ENCODE measurements at regions not wholly inside any gene's neighbourhood (a gene's known extent, or its start where the extent isn't known, plus 50 kb on each side); places are given as distances from the start of the nearest gene placed in this dataset.
A peak's percentile ranks its signal among the peaks of the same experiment; 100 is the strongest.

DNA sequence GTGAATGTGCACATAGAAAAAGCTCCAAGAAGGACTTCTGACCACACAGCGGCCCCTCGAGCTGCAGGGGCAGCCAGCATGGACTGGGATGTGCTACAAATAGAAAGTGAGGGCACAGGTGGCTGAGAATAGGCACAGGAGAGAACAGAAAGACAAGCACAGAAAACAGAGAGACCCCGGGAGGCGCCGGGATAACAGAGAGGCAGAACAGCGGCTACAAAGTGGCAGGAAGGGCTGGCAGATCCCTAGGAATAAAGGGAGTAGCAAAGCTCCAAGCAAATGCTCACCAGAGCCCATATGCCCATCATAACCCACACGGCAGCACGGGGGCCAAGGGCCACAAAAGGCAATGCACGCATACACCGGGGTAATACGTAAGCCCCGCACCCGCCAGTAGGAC is 201.7 kb upstream of the NSMCE3 start:
- 91% methylated on average over 13 of the region's 13 CpGs for WGBS
- TF ChIP-seq TAF1 (conservative IDR thresholded peaks at IDR 0.05) (no peak), MAX (IDR thresholded peaks at IDR 0.05) (no peak), EGR1 (IDR thresholded peaks at IDR 0.05; ENCODE audit: low read depth in 2 of 2) (no peak), HNF4G (IDR thresholded peaks at IDR 0.05) (no peak), RXRA (IDR thresholded peaks at IDR 0.05) (no peak), JUND (IDR thresholded peaks at IDR 0.05) (no peak), SP1 (IDR thresholded peaks at IDR 0.05) (no peak), ATF3 (IDR thresholded peaks at IDR 0.05) (no peak)
- TF ChIP-seq, protein P1, sequence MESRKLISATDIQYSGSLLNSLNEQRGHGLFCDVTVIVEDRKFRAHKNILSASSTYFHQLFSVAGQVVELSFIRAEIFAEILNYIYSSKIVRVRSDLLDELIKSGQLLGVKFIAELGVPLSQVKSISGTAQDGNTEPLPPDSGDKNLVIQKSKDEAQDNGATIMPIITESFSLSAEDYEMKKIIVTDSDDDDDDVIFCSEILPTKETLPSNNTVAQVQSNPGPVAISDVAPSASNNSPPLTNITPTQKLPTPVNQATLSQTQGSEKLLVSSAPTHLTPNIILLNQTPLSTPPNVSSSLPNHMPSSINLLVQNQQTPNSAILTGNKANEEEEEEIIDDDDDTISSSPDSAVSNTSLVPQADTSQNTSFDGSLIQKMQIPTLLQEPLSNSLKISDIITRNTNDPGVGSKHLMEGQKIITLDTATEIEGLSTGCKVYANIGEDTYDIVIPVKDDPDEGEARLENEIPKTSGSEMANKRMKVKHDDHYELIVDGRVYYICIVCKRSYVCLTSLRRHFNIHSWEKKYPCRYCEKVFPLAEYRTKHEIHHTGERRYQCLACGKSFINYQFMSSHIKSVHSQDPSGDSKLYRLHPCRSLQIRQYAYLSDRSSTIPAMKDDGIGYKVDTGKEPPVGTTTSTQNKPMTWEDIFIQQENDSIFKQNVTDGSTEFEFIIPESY (IDR thresholded peaks at IDR 0.05) = no peak
- Histone ChIP-seq H3K4me1 (ENCODE audit: control insufficient read depth in 4 of 4, insufficient read depth in 4 of 4, low read length in 3 of 4) (peaks cover 2 to 9% (median 2%) of the 10 kb centered on the region in 4 donors), H3K36me3 (ENCODE audit: control insufficient read depth in 4 of 4, insufficient read depth in 3 of 4, low read depth in 1 of 4, low read length in 3 of 4) (no peaks in the 10 kb centered on the region), H3K4me3 (ENCODE audit: low read depth in 1 of 3, low read length in 3 of 3) (no peak overlapping the region), H3K9me3 (ENCODE audit: control insufficient read depth in 4 of 4, low read length in 3 of 4) (no peaks in the 10 kb centered on the region), H3K9ac (ENCODE audit: low read depth in 1 of 2, low read length in 2 of 2) (no peak overlapping the region), H3K27ac (ENCODE audit: low read depth in 1 of 2, low read length in 2 of 2) (no peak overlapping the region), H3K27me3 (ENCODE audit: control insufficient read depth in 4 of 4, insufficient read depth in 4 of 4, low read length in 3 of 4) (no peaks in the 10 kb centered on the region)
- DNase-seq (ENCODE audit: low spot score) = no peak

- DNase-seq (ENCODE audit: low spot score) = no peak
- H3K4me1 ChIP-seq (ENCODE audit: control insufficient read depth in 4 of 4, insufficient read depth in 4 of 4, low read length in 3 of 4) = peaks cover 2 to 9% (median 2%) of the 10 kb centered on the region in 4 donors
- no peaks in the 10 kb centered on the region for H3K36me3 ChIP-seq (ENCODE audit: control insufficient read depth in 4 of 4, insufficient read depth in 3 of 4, low read depth in 1 of 4, low read length in 3 of 4)
- no peak overlapping the region for H3K9ac ChIP-seq (ENCODE audit: low read depth in 1 of 2, low read length in 2 of 2)
- TF ChIP-seq MAX (IDR thresholded peaks at IDR 0.05) (no peak), FOXA2 (IDR thresholded peaks at IDR 0.05) (peak; percentile 16)
- H3K9me3 ChIP-seq (ENCODE audit: control insufficient read depth in 4 of 4, low read length in 3 of 4) = no peaks in the 10 kb centered on the region
- H3K27ac ChIP-seq (ENCODE audit: low read depth in 1 of 2, low read length in 2 of 2) = no peak overlapping the region
- H3K27me3 ChIP-seq (ENCODE audit: control insufficient read depth in 4 of 4, insufficient read depth in 4 of 4, low read length in 3 of 4) = no peaks in the 10 kb centered on the region
- WGBS = 24% methylated on average over 3 of the region's 3 CpGs
- H3K4me3 ChIP-seq (ENCODE audit: low read depth in 1 of 3, low read length in 3 of 3) = no peak overlapping the region
Measured at GRCh38 chr15:29470794-29471193, 201.2 kb upstream of the NSMCE3 start.

- Histone ChIP-seq H3K4me1 (ENCODE audit: control insufficient read depth in 4 of 4, insufficient read depth in 4 of 4, low read length in 3 of 4) (peaks cover 2 to 9% (median 2%) of the 10 kb centered on the region in 4 donors), H3K9me3 (ENCODE audit: control insufficient read depth in 4 of 4, low read length in 3 of 4) (no peaks in the 10 kb centered on the region), H3K36me3 (ENCODE audit: control insufficient read depth in 4 of 4, insufficient read depth in 3 of 4, low read depth in 1 of 4, low read length in 3 of 4) (no peaks in the 10 kb centered on the region), H3K9ac (ENCODE audit: low read depth in 1 of 2, low read length in 2 of 2) (no peak overlapping the region), H3K27ac (ENCODE audit: low read depth in 1 of 2, low read length in 2 of 2) (no peak overlapping the region), H3K27me3 (ENCODE audit: control insufficient read depth in 4 of 4, insufficient read depth in 4 of 4, low read length in 3 of 4) (no peaks in the 10 kb centered on the region), H3K4me3 (ENCODE audit: low read depth in 1 of 3, low read length in 3 of 3) (no peak overlapping the region)
- DNase-seq (ENCODE audit: low spot score) = no peak
- WGBS = 42% methylated on average over 14 of the region's 14 CpGs
- TF ChIP-seq RXRA (IDR thresholded peaks at IDR 0.05) (peak; percentile 30 to 53), NR2F2 (IDR thresholded peaks at IDR 0.05) (no peak), JUND (IDR thresholded peaks at IDR 0.05) (peak in 1 of 2 donors; percentile 21), TAF1 (conservative IDR thresholded peaks at IDR 0.05) (no peak), ATF3 (IDR thresholded peaks at IDR 0.05) (no peak), HNF4A (conservative IDR thresholded peaks at IDR 0.05) (peak; percentile 20 to 33), REST (IDR thresholded peaks at IDR 0.05) (no peak), CTCF (IDR thresholded peaks at IDR 0.05; ENCODE audit: low read depth, low read length, missing input control) (no peak), EGR1 (IDR thresholded peaks at IDR 0.05; ENCODE audit: low read depth in 2 of 2) (no peak), HNF4G (IDR thresholded peaks at IDR 0.05) (no peak), YY1 (IDR thresholded peaks at IDR 0.05) (no peak)
- TF ChIP-seq, protein P1 (IDR thresholded peaks at IDR 0.05) = no peak
Measured at GRCh38 chr15:29470311-29470710, 200.7 kb upstream of the NSMCE3 start.

All from liver (tissue), 8 donors.